SK-N-SH (cell line): ENCODE measurements at regions not wholly inside any gene's neighbourhood (a gene's known extent, or its start where the extent isn't known, plus 50 kb on each side); places are given as distances from the start of the nearest gene placed in this dataset.

Experiments used
- CTCF ChIA-PET: fragments of 300-600, 350-600 bp; formaldehyde crosslinking; extraction: SDS; loops from one replicate; lab custom pipeline; 2021; lab: Yijun Ruan, JAX
- POLR2A ChIA-PET: fragments of 350-600 bp; sonication (Branson Sonifier 250); formaldehyde crosslinking; extraction: SDS; loops from one replicate; lab custom pipeline; 2020; ENCODE audit warnings: antibody characterized with exemption, inconsistent platforms; lab: Yijun Ruan, JAX
- DNase-seq: peaks from one replicate; pipeline ENCODE4 v3.0.0; 2012
- H2AFZ ChIP-seq: fragments of 200-600 bp; sonication (generic); 2 replicates; pipeline ENCODE4 v1.8.1; 2016; ENCODE audit warnings: antibody characterized with exemption, mild to moderate bottlenecking, low read depth
- H3F3A ChIP-seq: fragments of 200-600 bp; sonication (generic); replicated peaks from 2 replicates; pipeline ENCODE3; 2016; ENCODE audit warnings: antibody characterized with exemption, mild to moderate bottlenecking; ENCODE audit not compliant: insufficient read depth
- H3K27ac ChIP-seq, 2 experiments: fragments of 200-500 bp in 1 of 2; fragments of 200-600 bp in 1 of 2; sonication (Bioruptor generic) in 1 of 2; sonication (generic), shearing (Covaris generic) in 1 of 2; 2 replicates each; pipeline versions ENCODE4 v1.5.1 to v1.6.1; 2014 to 2016; ENCODE audit warnings: low read depth in 2 of 2, inconsistent platforms in 1 of 2, low read length in 1 of 2, mild to moderate bottlenecking in 1 of 2, mixed read lengths in 1 of 2
- H3K27me3 ChIP-seq: fragments of 200-600 bp; sonication (generic), shearing (Covaris generic); 2 replicates; pipeline ENCODE4 v1.6.1; 2016; ENCODE audit warnings: mixed run types; ENCODE audit not compliant: insufficient read depth
- H3K36me3 ChIP-seq, 2 experiments: fragments of 200-500 bp in 1 of 2; fragments of 200-600 bp in 1 of 2; sonication (Bioruptor generic) in 1 of 2; sonication (generic) in 1 of 2; replicated peaks in 1 of 2; 2 replicates each; pipeline versions ENCODE3 to v1.5.1; 2014 to 2016; ENCODE audit warnings: low read length in 1 of 2, mild to moderate bottlenecking in 1 of 2; ENCODE audit not compliant: insufficient read depth in 2 of 2, control insufficient read depth in 1 of 2
- H3K4me1 ChIP-seq, 2 experiments: fragments of 200-500 bp in 1 of 2; fragments of 200-600 bp in 1 of 2; sonication (Bioruptor generic) in 1 of 2; sonication (generic), shearing (Covaris generic) in 1 of 2; 2 replicates each; pipeline versions ENCODE4 v1.5.1 to v1.6.1; 2014 to 2016; ENCODE audit warnings: low read depth in 1 of 2, low read length in 1 of 2, mixed run types in 1 of 2; ENCODE audit not compliant: insufficient read depth in 2 of 2, control insufficient read depth in 1 of 2
- H3K4me2 ChIP-seq: fragments of 200-600 bp; sonication (generic), shearing (Covaris generic); 2 replicates; pipeline ENCODE4 v1.6.1; 2017; ENCODE audit warnings: mixed run types
- H3K4me3 ChIP-seq, 2 experiments: fragments of 200-500 bp in 1 of 2; fragments of 200-600 bp in 1 of 2; sonication (Bioruptor generic) in 1 of 2; sonication (generic), shearing (Covaris generic) in 1 of 2; 2 replicates each; pipeline versions ENCODE4 v1.5.1 to v1.8.1; 2014 to 2016; ENCODE audit warnings: low read depth in 2 of 2, inconsistent platforms in 1 of 2, low read length in 1 of 2, mild to moderate bottlenecking in 1 of 2, mixed read lengths in 1 of 2, moderate library complexity in 1 of 2
- H3K79me2 ChIP-seq: fragments of 200-600 bp; sonication (generic); 2 replicates; pipeline ENCODE4 v1.8.1; 2017; ENCODE audit warnings: mild to moderate bottlenecking; ENCODE audit not compliant: insufficient read depth
- H3K9ac ChIP-seq: fragments of 200-600 bp; sonication (generic); 2 replicates; pipeline ENCODE4 v1.6.1; 2017; ENCODE audit warnings: mixed run types
- H3K9me2 ChIP-seq: fragments of 200-600 bp; sonication (generic); 2 replicates; pipeline ENCODE4 v1.6.1; 2017; ENCODE audit warnings: mixed run types
- H3K9me3 ChIP-seq: fragments of 200-600 bp; sonication (generic); 2 replicates; pipeline ENCODE4 v1.6.1; 2017; ENCODE audit warnings: mixed run types, mild to moderate bottlenecking, moderate library complexity
- H4K20me1 ChIP-seq: fragments of 200-600 bp; sonication (generic); 2 replicates; pipeline ENCODE4 v1.6.1; 2017; ENCODE audit warnings: mild to moderate bottlenecking, mixed run types; ENCODE audit not compliant: insufficient read depth
- FOSL2 ChIP-seq: IDR thresholded peaks from 2 replicates; pipeline ENCODE4 v1.4.0; 2012; ENCODE audit warnings: low read depth, mild to moderate bottlenecking, moderate library complexity, borderline replicate concordance
- FOXJ3 ChIP-seq: sonication (generic); formaldehyde crosslinking; IDR thresholded peaks from 2 replicates; pipeline ENCODE4 v1.5.1; 2020; ENCODE audit warnings: mild to moderate bottlenecking, missing genetic modification reagents
- FOXM1 ChIP-seq: IDR thresholded peaks from 2 replicates; pipeline ENCODE4 v1.4.0; 2012; ENCODE audit warnings: low read depth, mild to moderate bottlenecking
- GATA2 ChIP-seq: sonication (generic); formaldehyde crosslinking; IDR thresholded peaks from 2 replicates; pipeline ENCODE4 v1.5.0; 2020; ENCODE audit warnings: mild to moderate bottlenecking, missing genetic modification reagents
- MAX ChIP-seq: IDR thresholded peaks from 2 replicates; pipeline ENCODE4 v1.4.0; 2012; ENCODE audit warnings: low read depth
- MXI1 ChIP-seq: IDR thresholded peaks from 2 replicates; pipeline ENCODE4 v1.6.1; 2012; ENCODE audit warnings: mild to moderate bottlenecking, low read depth, low read length, improper control_type of control experiment
- RCOR1 ChIP-seq: fragments of 150-350 bp; IDR thresholded peaks from 2 replicates; pipeline ENCODE4 v1.6.1; 2017; ENCODE audit warnings: antibody characterized with exemption, low read length
- SIN3A ChIP-seq: IDR thresholded peaks from 2 replicates; pipeline ENCODE4 v1.6.1; 2012; ENCODE audit warnings: low read depth, mild to moderate bottlenecking, low read length, moderate library complexity, borderline replicate concordance
- SMC3 ChIP-seq: IDR thresholded peaks from 2 replicates; pipeline ENCODE4 v1.6.1; 2012; ENCODE audit warnings: low read depth, low read length, improper control_type of control experiment
- TAF1 ChIP-seq: IDR thresholded peaks from 2 replicates; pipeline ENCODE4 v1.6.1; 2012; ENCODE audit warnings: low read depth, mild to moderate bottlenecking, low read length, moderate library complexity, borderline replicate concordance
- TCF12 ChIP-seq: IDR thresholded peaks from 2 replicates; pipeline ENCODE4 v1.4.0; 2012
- TEAD4 ChIP-seq: IDR thresholded peaks from 2 replicates; pipeline ENCODE4 v1.4.0; 2012; ENCODE audit warnings: mild to moderate bottlenecking, borderline replicate concordance; ENCODE audit not compliant: insufficient read depth
- YY1 ChIP-seq: IDR thresholded peaks from 2 replicates; pipeline ENCODE4 v1.4.0; 2012; ENCODE audit warnings: low read depth, mild to moderate bottlenecking
- whole genome bisulfite sequencing: methylation state at CpG from one replicate; pipeline ENCODE4 v1.1.6; 2017; ENCODE audit warnings: low lambda C conversion rate; 5-methylcytosine and 5-hydroxymethylcytosine counted together
- TF ChIP-seq, protein P1 (sequence below): fragments of 200-600 bp; sonication (generic); IDR thresholded peaks from 2 replicates; pipeline ENCODE4 v1.6.1; 2017; ENCODE audit warnings: antibody characterized with exemption, mild to moderate bottlenecking, moderate library complexity
- TF ChIP-seq, protein P2 (sequence below): fragments of 150-350 bp; IDR thresholded peaks from 2 replicates; pipeline ENCODE4 v1.6.1; 2017; ENCODE audit warnings: antibody characterized with exemption, low read length, low read depth, borderline replicate concordance
- TF ChIP-seq, protein P3 (sequence below): fragments of 150-350 bp; IDR thresholded peaks from 2 replicates; pipeline ENCODE4 v1.6.1; 2016; ENCODE audit warnings: mild to moderate bottlenecking, low read depth, low read length

GRCh38 chr14:85978582-85979250 lies 448.8 kb downstream of the FLRT2 start:
- H2AFZ ChIP-seq: no peak overlapping the region
- DNase-seq: no peak
- TF ChIP-seq, protein P1, sequence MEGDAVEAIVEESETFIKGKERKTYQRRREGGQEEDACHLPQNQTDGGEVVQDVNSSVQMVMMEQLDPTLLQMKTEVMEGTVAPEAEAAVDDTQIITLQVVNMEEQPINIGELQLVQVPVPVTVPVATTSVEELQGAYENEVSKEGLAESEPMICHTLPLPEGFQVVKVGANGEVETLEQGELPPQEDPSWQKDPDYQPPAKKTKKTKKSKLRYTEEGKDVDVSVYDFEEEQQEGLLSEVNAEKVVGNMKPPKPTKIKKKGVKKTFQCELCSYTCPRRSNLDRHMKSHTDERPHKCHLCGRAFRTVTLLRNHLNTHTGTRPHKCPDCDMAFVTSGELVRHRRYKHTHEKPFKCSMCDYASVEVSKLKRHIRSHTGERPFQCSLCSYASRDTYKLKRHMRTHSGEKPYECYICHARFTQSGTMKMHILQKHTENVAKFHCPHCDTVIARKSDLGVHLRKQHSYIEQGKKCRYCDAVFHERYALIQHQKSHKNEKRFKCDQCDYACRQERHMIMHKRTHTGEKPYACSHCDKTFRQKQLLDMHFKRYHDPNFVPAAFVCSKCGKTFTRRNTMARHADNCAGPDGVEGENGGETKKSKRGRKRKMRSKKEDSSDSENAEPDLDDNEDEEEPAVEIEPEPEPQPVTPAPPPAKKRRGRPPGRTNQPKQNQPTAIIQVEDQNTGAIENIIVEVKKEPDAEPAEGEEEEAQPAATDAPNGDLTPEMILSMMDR: peak; percentile 20; the same call in 1 of the 2 replicates
- TF ChIP-seq RCOR1: no peak
- TF ChIP-seq MXI1: no peak
- no peak for TF ChIP-seq TAF1
- TF ChIP-seq YY1: no peak
- CTCF ChIA-PET: no interaction called here
- POLR2A ChIA-PET: no interaction called here
- H3K4me3 ChIP-seq: no peak overlapping the region
- H3K27ac ChIP-seq: no peak overlapping the region
- H4K20me1 ChIP-seq: no peaks in the 10 kb centered on the region
- no peak overlapping the region for H3K4me2 ChIP-seq
- H3K9ac ChIP-seq: no peak overlapping the region
- no peaks in the 10 kb centered on the region for H3K9me3 ChIP-seq
- WGBS: 45% methylated on average over 1 of the region's 1 CpG
- H3F3A ChIP-seq: no peaks in the 10 kb centered on the region
- H3K27me3 ChIP-seq: no peaks in the 10 kb centered on the region
- H3K79me2 ChIP-seq: no peaks in the 10 kb centered on the region
- H3K36me3 ChIP-seq: no peaks in the 10 kb centered on the region
- H3K4me1 ChIP-seq: no peaks in the 10 kb centered on the region
- H3K9me2 ChIP-seq: no peaks in the 10 kb centered on the region

GRCh38 chr14:85974602-85975001 lies 444.7 kb downstream of the FLRT2 start:
- H3K36me3 ChIP-seq: no peaks in the 10 kb centered on the region
- H3K27me3 ChIP-seq: no peaks in the 10 kb centered on the region
- no peak overlapping the region for H3K4me2 ChIP-seq
- H2AFZ ChIP-seq: no peak overlapping the region
- H3K9me3 ChIP-seq: no peaks in the 10 kb centered on the region
- H3F3A ChIP-seq: no peaks in the 10 kb centered on the region
- WGBS: 2% methylated on average over 7 of the region's 8 CpGs
- no peak for DNase-seq
- POLR2A ChIA-PET: no interaction called here
- no peak overlapping the region for H3K9ac ChIP-seq
- no peak overlapping the region for H3K27ac ChIP-seq
- no peaks in the 10 kb centered on the region for H3K4me1 ChIP-seq
- no peaks in the 10 kb centered on the region for H3K9me2 ChIP-seq
- H3K79me2 ChIP-seq: no peaks in the 10 kb centered on the region
- H3K4me3 ChIP-seq: no peak overlapping the region
- CTCF ChIA-PET: no interaction called here
- no peaks in the 10 kb centered on the region for H4K20me1 ChIP-seq
- TF ChIP-seq FOSL2 (no peak), FOXM1 (no peak), SMC3 (no peak), TEAD4 (no peak), GATA2 (CRISPR knock-in tag) (no peak), MAX (no peak), YY1 (no peak), FOXJ3 (CRISPR knock-in tag) (no peak), SIN3A (no peak), RCOR1 (no peak), MXI1 (no peak), TCF12 (no peak)
- TF ChIP-seq, protein P1: no peak
- TF ChIP-seq, protein P2, sequence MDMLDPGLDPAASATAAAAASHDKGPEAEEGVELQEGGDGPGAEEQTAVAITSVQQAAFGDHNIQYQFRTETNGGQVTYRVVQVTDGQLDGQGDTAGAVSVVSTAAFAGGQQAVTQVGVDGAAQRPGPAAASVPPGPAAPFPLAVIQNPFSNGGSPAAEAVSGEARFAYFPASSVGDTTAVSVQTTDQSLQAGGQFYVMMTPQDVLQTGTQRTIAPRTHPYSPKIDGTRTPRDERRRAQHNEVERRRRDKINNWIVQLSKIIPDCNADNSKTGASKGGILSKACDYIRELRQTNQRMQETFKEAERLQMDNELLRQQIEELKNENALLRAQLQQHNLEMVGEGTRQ: no peak
- TF ChIP-seq, protein P3, sequence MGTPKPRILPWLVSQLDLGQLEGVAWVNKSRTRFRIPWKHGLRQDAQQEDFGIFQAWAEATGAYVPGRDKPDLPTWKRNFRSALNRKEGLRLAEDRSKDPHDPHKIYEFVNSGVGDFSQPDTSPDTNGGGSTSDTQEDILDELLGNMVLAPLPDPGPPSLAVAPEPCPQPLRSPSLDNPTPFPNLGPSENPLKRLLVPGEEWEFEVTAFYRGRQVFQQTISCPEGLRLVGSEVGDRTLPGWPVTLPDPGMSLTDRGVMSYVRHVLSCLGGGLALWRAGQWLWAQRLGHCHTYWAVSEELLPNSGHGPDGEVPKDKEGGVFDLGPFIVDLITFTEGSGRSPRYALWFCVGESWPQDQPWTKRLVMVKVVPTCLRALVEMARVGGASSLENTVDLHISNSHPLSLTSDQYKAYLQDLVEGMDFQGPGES: no peak
